Stimulated activated CD8-positive, alpha-beta memory T cell treated with anti-CD3 and anti-CD28 coated beads, Interleukin-7, amount 100 ng/mL, for 48 hours (primary cell): ENCODE measurements at regions not wholly inside any gene's neighbourhood (a gene's known extent, or its start where the extent isn't known, plus 50 kb on each side); places are given as distances from the start of the nearest gene placed in this dataset.

ENCODE experiments used
- DNase-seq, 2 donors: peaks; one replicate each; pipeline ENCODE4 v3.0.0-alpha.2; 2020; ENCODE audit warnings: low read depth in 1 of 2; ENCODE audit errors: extremely low read depth in 1 of 2

DNA sequence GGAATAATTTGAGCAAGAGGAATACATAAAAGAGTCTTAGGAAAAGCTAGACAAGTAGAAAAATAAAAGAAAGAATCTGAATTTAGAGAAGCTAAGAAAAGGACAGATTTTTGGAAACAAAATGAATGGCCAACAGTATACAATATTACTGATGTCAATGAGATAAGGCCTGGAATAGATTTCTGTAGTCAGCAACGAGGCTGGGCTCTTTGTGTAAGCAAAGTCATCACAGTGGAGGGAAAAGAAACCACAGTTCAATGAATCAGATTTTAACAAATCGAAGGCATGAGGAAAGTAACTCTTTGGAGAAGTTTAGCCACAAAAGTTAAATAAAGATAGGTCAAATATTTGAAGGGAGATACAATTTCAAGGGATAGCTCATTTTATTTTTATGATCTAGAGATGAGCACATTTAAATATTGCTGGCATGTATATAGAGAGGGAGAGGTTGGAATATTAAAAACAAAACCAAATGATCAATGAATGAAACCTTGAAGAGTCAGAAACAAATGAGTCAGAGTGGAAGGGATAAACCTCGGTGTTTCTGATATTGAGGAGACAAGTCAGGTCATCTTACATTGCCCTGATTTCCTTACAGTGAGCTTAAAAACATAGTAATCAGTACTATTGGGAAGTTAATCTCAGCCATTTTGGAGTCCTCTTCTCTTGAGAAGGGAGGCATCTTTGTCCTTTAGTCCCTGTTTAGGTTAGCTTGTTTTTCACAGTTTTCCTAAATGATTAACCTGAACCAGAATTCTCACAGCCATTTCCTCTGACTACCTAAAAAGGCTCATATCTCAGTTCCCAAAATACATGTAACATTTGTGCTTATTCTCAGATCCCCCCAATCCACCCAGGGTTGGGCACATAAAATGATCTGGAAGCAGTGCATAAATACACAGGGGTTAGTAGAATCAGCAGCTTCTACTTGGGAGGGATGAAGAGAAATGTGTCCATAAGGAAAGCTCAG is 620.0 kb upstream of the B3GALT2 start:
- no peak for DNase-seq

DNA sequence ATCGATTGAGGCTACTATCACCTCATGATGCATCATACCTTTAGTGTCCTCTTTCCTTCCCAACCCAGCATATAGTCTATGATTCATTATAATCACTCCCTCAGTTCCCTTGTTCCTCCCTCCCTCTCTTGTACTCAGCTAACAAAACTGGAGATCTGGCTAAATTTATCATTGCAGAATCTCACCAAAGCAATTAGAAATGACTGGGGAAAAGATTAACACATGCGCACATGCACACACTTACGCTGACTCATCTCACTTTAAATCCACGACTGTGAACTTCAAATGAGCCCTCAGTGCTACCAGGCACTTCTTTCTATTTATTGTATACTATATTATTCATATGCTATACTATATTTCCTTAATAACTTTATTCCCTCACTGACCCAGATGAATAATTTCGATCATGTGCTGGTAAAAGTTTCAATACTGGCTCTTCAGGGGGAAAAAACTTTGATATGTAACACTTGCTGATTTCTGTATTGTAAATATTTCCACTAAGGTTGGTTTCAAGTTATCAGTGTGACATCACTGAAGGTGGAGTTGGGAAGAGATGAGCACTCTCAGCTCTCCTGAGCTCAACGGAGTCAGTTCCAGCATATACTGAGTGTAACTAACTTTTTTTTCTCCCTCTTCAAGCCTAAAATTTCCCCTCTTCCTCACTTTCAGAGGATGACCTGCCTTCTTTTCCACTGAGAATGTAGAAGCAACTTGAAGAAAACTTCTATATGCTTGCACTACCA is 613.7 kb upstream of the B3GALT2 start:
- DNase-seq, result no peak

DNA sequence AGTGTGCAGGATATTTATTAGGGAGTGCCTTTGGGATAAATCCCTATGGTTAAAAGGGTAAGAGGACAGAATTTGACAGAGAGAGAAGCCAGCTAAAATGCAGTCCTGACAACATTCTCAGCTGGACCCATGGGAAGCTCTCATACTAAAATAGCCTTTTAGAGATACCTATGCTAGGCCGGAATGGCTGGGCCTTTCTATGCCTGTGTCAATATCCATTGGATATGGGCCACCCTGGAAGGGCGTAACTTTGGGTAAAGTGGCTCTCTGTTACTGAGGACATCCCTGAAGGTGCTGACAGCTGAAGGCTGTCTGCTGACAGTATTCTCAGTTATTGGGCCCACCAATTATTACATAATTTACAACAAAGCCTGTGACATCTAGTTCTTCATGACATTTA is 613.0 kb upstream of the B3GALT2 start:
- no peak for DNase-seq

DNA sequence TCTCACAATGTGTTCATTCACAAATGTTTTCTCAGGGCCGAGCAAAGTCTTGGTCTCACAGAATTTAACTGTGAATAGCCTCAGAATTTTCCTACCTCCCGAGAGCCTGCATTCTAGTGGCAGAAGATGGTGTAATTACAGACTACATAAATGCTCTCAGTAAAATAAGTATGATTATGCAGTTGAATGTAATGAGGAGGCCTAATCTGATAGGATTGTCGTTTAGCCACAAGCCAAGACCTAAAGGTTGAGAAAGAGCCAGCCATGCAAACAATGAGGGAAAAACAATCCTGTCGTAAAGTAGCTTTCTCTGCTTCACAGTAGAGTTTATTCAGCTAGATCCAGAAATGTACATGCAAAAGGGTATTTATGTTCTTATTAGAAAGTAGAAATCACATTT is 607.8 kb upstream of the B3GALT2 start:
- DNase-seq, result no peak

DNA sequence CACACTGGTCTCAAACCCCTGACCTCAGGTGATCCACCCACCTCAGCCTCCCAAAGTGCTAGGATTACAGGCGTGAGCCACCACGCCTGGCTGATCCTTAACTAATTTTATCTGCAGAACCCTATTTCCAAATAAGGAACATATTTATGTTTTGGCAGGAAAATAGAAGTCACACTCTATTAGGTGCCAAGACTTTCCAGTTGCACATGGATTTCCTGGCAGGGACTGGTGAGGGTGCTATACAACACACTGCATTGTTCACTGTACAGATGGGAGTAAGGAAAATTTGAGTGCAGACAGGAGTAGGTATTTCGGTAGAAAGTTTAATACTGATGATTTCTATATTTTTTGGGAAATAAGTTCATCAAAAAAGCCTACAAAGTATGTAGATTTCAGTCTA is 605.3 kb upstream of the B3GALT2 start:
- no peak for DNase-seq

- DNase-seq, result no peak
These were observed 600.6 kb upstream of the B3GALT2 start for GRCh38 chr1:193787061-193787460.

DNA sequence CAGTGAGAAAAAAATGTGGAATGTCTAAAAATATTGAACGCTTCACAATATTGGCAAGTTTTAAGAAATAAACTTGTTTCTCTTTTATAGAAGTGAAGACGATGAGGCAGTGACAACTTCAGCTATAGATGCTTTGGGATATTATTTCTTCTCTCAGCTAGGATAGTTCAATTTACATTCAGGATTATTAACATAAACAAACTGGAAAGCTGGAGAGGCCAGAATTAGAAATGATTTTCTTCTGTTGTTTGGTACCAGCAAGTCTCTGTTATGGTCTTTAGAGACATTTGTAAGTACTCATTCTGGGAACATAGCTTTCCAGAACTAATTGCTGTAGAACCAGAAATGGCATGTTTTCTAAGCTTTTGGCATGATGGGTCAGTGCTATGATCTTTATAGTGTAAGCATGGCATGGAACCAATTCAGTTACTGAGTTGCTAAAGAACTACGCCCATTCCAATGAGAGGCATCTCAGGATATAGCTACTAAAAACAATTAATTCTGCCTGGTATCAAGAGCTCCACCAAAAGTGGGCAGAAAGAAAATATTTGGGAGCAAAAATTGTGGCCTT is 599.5 kb upstream of the B3GALT2 start:
- DNase-seq, result no peak

GRCh38 chr1:193774536-193775323 is 588.3 kb upstream of the B3GALT2 start:
- DNase-seq, result no peak

GRCh38 chr1:193771596-193771995 is 585.2 kb upstream of the B3GALT2 start:
- no peak for DNase-seq

- DNase-seq, result no peak
These were observed 583.2 kb upstream of the B3GALT2 start for GRCh38 chr1:193769651-193770050.

DNA sequence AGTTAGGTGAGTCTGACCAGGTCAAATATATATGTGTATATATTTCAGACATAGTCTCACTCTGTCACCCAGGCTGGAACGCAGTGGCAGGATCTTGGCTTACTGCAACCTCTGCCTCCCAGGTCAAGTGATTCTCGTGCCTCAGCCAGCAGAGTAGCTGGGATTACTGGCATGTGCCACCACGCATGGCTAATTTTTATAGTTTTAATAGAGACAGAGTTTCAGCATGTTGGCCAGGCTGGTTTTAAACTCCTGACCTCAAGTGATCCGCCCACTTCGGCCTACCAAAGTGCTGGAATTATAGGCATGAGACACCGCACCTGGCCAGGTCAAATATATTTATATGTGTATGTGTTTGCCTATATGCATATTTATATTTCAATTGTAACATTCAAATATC is 581.5 kb upstream of the B3GALT2 start:
- DNase-seq, result no peak

- DNase-seq, result no peak
These were observed 579.9 kb upstream of the B3GALT2 start for GRCh38 chr1:193766329-193766728.

DNA sequence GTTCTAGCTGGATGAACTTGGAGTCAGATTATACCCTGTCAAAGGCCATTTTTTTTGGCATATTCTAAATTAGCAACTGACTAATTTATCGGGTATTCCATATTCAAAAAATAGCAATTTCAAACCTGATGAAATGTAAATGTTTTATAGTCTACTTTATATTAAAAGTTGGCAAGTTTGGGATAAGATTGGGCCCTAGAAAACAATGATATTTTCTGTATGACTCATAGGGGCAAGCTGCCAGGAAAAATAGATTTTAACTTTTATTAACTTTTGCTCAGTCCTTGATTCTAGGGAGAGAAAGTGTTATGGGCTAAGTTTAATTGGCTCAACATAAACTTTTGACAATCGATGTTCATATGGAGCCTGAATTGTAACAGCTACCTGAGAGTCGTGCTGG is 576.9 kb upstream of the B3GALT2 start:
- DNase-seq, result no peak

GRCh38 chr1:193762236-193762635 is 575.8 kb upstream of the B3GALT2 start:
- DNase-seq, result no peak

DNA sequence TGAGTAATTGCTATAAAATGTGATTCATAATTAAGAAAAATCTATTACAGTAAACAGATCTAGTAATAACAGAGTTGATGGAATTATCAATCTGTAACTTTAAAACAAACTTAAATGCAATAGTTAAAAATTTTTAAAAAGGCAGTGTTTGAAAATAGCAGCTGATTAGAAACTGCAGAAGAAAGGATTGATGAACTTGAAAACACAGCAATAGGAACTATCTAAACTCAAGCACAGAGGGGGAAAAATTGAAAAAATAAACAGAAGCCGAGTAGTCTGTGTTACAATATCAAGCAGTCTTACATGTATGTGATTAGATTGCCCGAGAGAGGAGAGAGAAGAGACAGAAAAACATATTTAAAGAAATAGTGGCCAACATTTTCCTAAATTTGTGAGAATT is 569.0 kb upstream of the B3GALT2 start:
- DNase-seq, result no peak

DNA sequence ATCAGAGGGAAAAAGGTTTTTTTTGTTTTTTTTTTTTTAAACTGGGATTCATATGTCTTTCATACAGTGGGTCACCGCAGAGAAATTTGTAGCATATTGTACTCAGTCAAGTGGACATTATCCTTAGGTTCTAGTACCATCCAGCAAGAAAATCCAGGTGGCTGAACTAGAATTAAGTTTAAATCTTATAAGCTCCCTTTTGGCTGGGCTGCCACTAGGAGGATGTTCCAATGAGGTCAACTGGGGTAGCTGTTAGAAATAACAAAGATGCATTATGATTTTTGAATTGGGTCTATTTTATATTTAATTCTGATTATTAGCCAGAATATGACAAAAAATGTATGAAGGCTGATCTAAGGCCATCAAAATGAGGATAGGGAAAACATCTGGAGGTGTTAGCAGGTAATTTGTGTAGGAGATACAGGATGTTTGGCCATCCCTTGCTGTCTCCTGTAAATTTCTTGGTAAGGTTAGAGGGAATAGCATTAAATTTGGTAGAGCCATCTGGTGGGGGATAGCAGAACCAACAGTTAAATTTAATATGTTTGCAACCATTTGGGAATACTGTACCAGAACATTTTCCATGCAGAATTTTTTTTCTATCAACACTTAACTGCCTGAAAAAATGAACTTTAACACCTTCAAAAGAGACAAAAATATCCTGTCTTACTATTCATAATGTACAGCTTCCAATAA is 568.5 kb upstream of the B3GALT2 start:
- no peak for DNase-seq

GRCh38 chr1:193754151-193754550 is 567.7 kb upstream of the B3GALT2 start:
- no peak for DNase-seq

- no peak for DNase-seq
These were observed 566.8 kb upstream of the B3GALT2 start for GRCh38 chr1:193753038-193753756.

DNA sequence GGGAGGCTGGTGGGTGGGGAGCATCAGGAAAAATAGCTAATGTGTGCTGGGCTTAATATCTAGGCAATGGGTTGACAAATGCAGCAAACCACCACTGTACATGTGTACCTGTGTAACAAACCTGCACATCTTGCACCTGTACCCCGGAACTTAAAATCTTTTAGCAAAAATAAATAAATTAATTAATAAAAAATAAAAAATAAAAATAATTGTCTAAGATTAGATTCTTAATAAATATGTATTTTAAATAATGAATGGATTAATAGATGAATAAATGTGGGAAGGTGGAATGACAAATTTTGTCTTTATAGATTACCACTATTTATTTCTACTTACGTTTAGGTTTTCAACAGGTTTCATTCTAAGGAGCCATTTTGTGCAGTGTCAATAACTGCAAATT is 563.5 kb upstream of the B3GALT2 start:
- DNase-seq, result no peak

DNA sequence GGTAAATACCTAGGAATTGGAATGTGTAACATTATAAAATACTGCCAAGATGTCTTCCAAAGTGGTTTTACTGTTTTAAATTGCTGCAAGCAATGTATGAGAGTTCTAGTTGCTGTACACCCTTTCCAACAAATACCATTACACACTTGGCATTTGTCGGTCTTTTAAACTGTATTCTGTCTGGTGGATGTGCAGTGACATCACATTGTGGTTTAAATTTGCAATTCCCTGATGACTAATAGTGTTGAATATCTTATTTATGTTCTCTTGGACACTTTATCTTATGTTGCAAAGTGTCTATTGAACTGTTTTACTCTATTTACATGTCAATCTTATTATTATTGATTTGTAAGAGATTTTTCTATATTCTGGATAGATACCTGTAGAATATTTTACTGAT is 561.2 kb upstream of the B3GALT2 start:
- no peak for DNase-seq
